OCI-LY7 (cell line): ENCODE measurements at regions not wholly inside any gene's neighbourhood (a gene's known extent, or its start where the extent isn't known, plus 50 kb on each side); places are given as distances from the start of the nearest gene placed in this dataset.

Experiments
- BruUV-seq: library from RNA; stranded (reverse); fragments of 400-500 nt; replicated peaks from 2 replicates; lab custom pipeline; 2021; lab: Mats Ljungman, UMichigan
- CTCF ChIA-PET: fragments of 300-600 bp; sonication (Branson Sonifier 250); formaldehyde crosslinking; loops from one replicate; lab custom pipeline; 2022; ENCODE audit warnings: antibody characterized with exemption; ENCODE audit not compliant: unreplicated experiment; lab: Charles Lee
- POLR2A ChIA-PET: fragments of 300-600 bp; sonication (Branson Sonifier 250); formaldehyde crosslinking; loops from one replicate; lab custom pipeline; 2022; ENCODE audit warnings: antibody characterized with exemption; lab: Charles Lee
- DNase-seq: peaks from one replicate; pipeline ENCODE4 v3.0.0-alpha.2; 2015; ENCODE audit warnings: low spot score
- H2AFZ ChIP-seq: fragments of 200-600 bp; sonication (generic), shearing (Covaris generic); 2 replicates; pipeline ENCODE4 v1.6.1; 2014; ENCODE audit warnings: mild to moderate bottlenecking, antibody characterized with exemption, low read length, moderate library complexity
- H3K27ac ChIP-seq: fragments of 200-600 bp; sonication (generic); 2 replicates; pipeline ENCODE4 v1.5.1; 2014; ENCODE audit warnings: mixed run types, low read depth, mild to moderate bottlenecking, moderate library complexity, low read length, inconsistent platforms; ENCODE audit not compliant: poor library complexity, severe bottlenecking
- H3K36me3 ChIP-seq: fragments of 200-600 bp; sonication (generic); 2 replicates; pipeline ENCODE4 v1.6.1; 2014; ENCODE audit warnings: mild to moderate bottlenecking, antibody characterized with exemption, low read length, moderate library complexity, mixed read lengths; ENCODE audit not compliant: insufficient read depth
- H3K4me1 ChIP-seq: fragments of 200-600 bp; sonication (generic); 2 replicates; pipeline ENCODE4 v1.5.1; 2014; ENCODE audit warnings: mild to moderate bottlenecking, low read length; ENCODE audit not compliant: insufficient read depth, poor library complexity, severe bottlenecking
- H3K4me2 ChIP-seq: fragments of 200-600 bp; sonication (generic); 2 replicates; pipeline ENCODE4 v1.6.1; 2014; ENCODE audit warnings: mild to moderate bottlenecking, low read length
- H3K4me3 ChIP-seq: fragments of 200-600 bp; sonication (generic); 2 replicates; pipeline ENCODE4 v1.5.1; 2014; ENCODE audit warnings: mild to moderate bottlenecking, low read depth, low read length; ENCODE audit not compliant: poor library complexity, severe bottlenecking
- H3K79me2 ChIP-seq: fragments of 200-600 bp; sonication (generic); 2 replicates; pipeline ENCODE4 v1.6.1; 2016; ENCODE audit warnings: low read depth, mild to moderate bottlenecking, low read length, moderate library complexity, mixed read lengths; ENCODE audit not compliant: insufficient read depth
- H3K9me2 ChIP-seq: fragments of 200-600 bp; sonication (generic); 2 replicates; pipeline ENCODE4 v1.6.1; 2016; ENCODE audit warnings: mild to moderate bottlenecking, low read length, mixed read lengths; ENCODE audit not compliant: insufficient read depth
- H3K9me3 ChIP-seq: fragments of 200-600 bp; sonication (generic); 2 replicates; pipeline ENCODE4 v1.6.1; 2014; ENCODE audit warnings: mild to moderate bottlenecking, mixed run types, low read length, mixed read lengths
- H4K20me1 ChIP-seq: fragments of 200-600 bp; sonication (generic); 2 replicates; pipeline ENCODE4 v1.6.1; 2014; ENCODE audit warnings: mild to moderate bottlenecking, antibody characterized with exemption, low read length, moderate library complexity, mixed read lengths; ENCODE audit not compliant: insufficient read depth
- CTCF ChIP-seq: fragments of 200-600 bp; sonication (generic); conservative IDR thresholded peaks from 2 replicates; pipeline ENCODE4 v1.5.1; 2014; ENCODE audit warnings: mild to moderate bottlenecking, antibody characterized with exemption, low read length, moderate library complexity, mixed read lengths
- EZH2phosphoT487 ChIP-seq: fragments of 200-600 bp; sonication (generic); IDR thresholded peaks from 2 replicates; pipeline ENCODE4 v1.6.1; 2018; ENCODE audit warnings: low read depth, borderline replicate concordance, mild to moderate bottlenecking, mixed run types, antibody characterized with exemption, low read length, moderate library complexity, mixed read lengths
- intact Hi-C: fragments of 100-400 bp; cut with micrococcal nuclease; formaldehyde crosslinking; loops from one replicate; pipeline ENCODE4 v1.10.0; 2022; ENCODE audit not compliant: unreplicated experiment

- no peaks in the 10 kb centered on the region for H3K79me2 ChIP-seq
- no peak for TF ChIP-seq CTCF
- no peak for TF ChIP-seq EZH2phosphoT487
- BruUV-seq: no TSS peak
- H3K4me3 ChIP-seq: no peak overlapping the region
- DNase-seq: no peak
- H2AFZ ChIP-seq: no peak overlapping the region
- H4K20me1 ChIP-seq: no peaks in the 10 kb centered on the region
- no peak overlapping the region for H3K4me2 ChIP-seq
- H3K36me3 ChIP-seq: no peaks in the 10 kb centered on the region
- intact Hi-C loops: no loop called here
- H3K27ac ChIP-seq: no peak overlapping the region
- ChIA-PET CTCF (no interaction called here), POLR2A (interaction anchor here (0.6 kb wide), 1 partner anchor 547 kb away, joined by 3 read pairs; no protein-coding TSS in a partner anchor)
- H3K4me1 ChIP-seq: no peaks in the 10 kb centered on the region
- H3K9me2 ChIP-seq: no peaks in the 10 kb centered on the region
- no peaks in the 10 kb centered on the region for H3K9me3 ChIP-seq
These were observed 291.1 kb downstream of the CLIC5 start for GRCh38 chr6:45724511-45724910.

GRCh38 chr6:45724027-45724426 lies 291.6 kb downstream of the CLIC5 start:
- TF ChIP-seq CTCF: no peak
- intact Hi-C loops: no loop called here

GRCh38 chr6:45722876-45723275 lies 292.8 kb downstream of the CLIC5 start:
- no peaks in the 10 kb centered on the region for H3K9me2 ChIP-seq
- no TSS peak for BruUV-seq
- H3K4me3 ChIP-seq: no peak overlapping the region
- CTCF ChIA-PET: no interaction called here
- H3K9me3 ChIP-seq: no peaks in the 10 kb centered on the region
- no peak overlapping the region for H2AFZ ChIP-seq
- no peaks in the 10 kb centered on the region for H3K36me3 ChIP-seq
- POLR2A ChIA-PET: interaction anchor here (0.7 kb wide), 1 partner anchor 191 kb away, joined by 3 read pairs; no protein-coding TSS in a partner anchor
- H3K4me2 ChIP-seq: no peak overlapping the region
- no peaks in the 10 kb centered on the region for H3K4me1 ChIP-seq
- no peak overlapping the region for H3K27ac ChIP-seq
- H3K79me2 ChIP-seq: no peaks in the 10 kb centered on the region
- no peaks in the 10 kb centered on the region for H4K20me1 ChIP-seq
- TF ChIP-seq CTCF (no peak), EZH2phosphoT487 (no peak)
- intact Hi-C loops: no loop called here
- no peak for DNase-seq

More at GRCh38 chr6:45724027-45724426, 291.6 kb downstream of the CLIC5 start:
- H3K9me2 ChIP-seq: no peaks in the 10 kb centered on the region
- H3K4me1 ChIP-seq: no peaks in the 10 kb centered on the region
- no peaks in the 10 kb centered on the region for H3K9me3 ChIP-seq
- H3K4me2 ChIP-seq: no peak overlapping the region
- DNase-seq: no peak
- H3K27ac ChIP-seq: no peak overlapping the region
- H3K36me3 ChIP-seq: no peaks in the 10 kb centered on the region
- ChIA-PET CTCF (no interaction called here), POLR2A (interaction anchor here (0.6 kb wide), 1 partner anchor 723 kb away, joined by 3 read pairs; no protein-coding TSS in a partner anchor)
- no peaks in the 10 kb centered on the region for H3K79me2 ChIP-seq
- no peak overlapping the region for H3K4me3 ChIP-seq
- no TSS peak for BruUV-seq
- H2AFZ ChIP-seq: no peak overlapping the region
- no peaks in the 10 kb centered on the region for H4K20me1 ChIP-seq
